CD4-positive, alpha-beta T cell treated with Interleukin-12 subunit alpha and Interleukin-12 subunit beta, for 1 hour (primary cell): ENCODE measurements at regions not wholly inside any gene's neighbourhood (a gene's known extent, or its start where the extent isn't known, plus 50 kb on each side); places are given as distances from the start of the nearest gene placed in this dataset.
"Not testable (repeated sequence)": the region's sequence is repeated elsewhere in the genome, so short reads cannot be mapped to it uniquely, and the experiment has no call there.

Experiments
- DNase-seq: peaks from one replicate; pipeline ENCODE4 v3.0.0-alpha.2; 2020

DNA sequence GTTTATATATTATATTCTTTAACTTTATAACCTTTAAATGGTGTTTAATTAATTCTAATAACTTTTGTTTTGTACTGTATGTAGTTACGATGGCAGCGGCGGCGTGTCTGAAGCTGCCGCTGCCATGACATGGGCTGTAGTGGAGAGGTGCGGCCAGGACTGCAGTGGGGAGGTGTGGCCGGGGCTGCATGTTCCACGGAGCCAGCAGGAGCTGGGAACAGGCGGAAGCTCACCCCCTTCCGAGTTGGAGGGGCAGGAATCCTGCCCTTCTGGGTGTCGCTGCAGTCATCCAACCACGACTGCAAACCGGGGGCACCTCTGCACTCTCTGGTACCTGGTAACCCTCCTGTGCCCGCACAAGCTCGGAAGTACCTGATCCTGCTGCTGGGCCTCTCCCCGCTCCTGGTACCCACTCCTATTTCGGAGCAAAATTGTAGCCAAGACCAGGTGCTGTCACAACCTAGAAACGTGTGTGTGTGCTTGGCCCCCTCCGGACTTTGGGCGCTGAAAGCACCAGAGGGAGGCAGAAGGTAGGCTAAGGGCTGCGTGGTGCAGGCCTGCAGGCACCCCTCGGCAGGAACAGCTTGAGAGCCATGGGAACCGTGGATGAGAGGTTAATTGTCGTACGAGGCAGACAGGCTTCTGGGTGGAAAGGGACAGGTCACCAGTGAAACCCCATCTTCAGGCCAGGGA is 1329.7 kb upstream of the SLC39A10 start:
- DNase-seq = no peak

DNA sequence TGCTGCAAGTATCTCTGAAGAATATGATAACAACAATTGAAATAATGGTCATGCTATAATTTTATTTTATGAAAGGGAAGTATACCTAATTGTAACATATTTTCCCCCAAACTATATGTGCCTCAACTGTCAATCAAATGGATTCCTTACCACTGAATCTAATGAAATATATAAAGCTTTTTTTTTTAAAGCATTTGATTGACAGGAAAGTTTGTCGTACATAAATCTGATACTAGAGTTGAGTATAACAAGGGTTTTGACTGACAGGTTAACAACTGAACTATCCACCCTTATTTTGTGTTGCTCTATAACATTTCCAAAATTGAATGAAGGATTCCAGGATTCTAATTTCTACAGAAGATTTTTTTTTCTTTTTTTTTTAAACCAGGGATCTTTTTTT is 1333.3 kb upstream of the SLC39A10 start:
- no peak for DNase-seq

DNA sequence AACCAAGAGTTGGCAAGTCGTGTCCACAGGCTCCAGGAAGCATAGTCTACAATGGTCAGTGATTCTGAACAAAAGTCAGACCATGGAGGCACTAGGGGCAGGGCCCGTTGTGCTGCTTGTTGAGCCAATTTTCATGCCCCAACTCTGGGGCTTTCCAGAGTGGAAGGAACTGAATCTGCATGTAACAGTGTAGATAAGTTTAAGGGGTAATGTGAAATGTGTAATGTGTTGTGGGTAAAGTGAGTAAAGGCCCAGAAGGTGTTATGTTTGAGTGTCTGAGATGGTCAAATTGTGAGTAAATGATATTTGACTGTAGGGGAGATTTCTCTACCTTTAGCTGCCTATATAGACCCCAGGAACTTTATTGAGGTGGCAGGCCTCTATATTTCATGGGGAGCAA is 1336.5 kb upstream of the SLC39A10 start:
- DNase-seq = no peak

DNA sequence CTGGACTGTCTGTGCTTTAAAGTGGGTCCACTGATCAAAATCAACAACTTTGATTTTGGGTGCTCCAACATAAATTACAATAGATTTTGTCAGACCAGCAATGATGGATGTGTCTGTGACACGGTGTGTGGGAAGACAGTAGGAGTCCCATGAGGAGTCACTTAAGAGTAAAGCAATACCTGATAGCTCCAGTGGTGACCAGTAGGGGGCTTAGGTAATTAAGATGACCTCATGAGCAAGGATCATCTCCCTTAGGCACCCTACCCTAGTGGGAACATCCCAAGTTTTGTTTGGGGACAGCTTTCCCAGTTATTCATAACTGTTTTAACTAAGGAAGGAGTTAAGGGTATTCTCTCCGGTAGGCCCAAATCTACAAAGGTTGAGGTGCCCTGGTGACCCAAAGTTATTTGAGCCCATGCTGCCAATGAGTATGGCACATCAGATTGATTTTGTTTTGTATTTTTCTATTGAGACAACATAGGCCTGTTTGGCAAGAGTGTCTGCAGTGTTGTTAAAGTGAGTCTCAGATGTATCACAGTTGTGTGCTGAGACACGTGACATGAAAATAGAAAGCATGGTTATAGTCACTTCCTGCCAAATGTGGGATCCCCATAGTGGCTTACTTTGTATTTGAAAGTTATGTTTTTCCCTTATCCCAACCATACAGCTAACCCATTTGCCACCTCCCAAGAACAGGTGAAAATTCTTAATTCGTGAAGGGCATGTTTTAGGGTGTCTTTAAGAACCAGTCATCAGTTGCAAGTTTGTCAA is 1337.6 kb upstream of the SLC39A10 start:
- DNase-seq = no peak

DNA sequence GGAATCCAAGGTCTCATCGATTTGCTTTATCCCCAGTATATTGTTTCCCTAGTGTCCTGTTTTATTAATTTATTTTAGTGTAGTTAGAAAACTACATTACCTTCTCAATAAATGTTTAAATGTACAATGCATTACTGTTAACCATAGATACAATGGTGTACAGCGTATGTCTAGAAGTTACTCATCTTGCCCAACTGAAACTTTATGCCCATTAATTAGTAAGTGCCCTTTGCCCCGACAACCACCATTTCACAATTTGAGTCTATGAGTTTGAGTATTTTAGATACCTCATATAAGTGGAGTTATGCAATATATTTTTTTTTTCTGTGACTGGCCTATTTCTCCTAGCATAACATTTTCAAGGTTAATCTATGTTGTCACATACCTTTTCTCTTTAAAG is 1343.0 kb upstream of the SLC39A10 start:
- DNase-seq = no peak

DNA sequence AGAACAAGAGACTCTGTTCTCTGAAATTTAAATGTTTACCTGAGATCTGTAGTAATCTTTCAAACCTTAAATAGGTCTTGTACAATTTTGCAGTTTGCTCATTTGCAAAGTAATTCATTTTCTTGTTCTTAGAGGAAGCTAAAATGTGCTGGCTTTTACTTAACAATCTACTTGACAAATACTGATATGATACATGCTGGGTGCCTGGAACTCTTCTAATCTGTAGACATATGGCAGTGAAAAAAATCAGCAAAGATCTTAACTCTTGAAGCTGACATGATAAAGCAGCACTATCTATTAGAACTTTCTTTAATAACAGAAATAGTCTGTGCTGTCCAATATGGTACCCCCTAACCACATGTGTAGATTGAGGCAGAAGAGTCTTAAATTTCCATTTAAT is 1352.8 kb upstream of the SLC39A10 start:
- no peak for DNase-seq

DNA sequence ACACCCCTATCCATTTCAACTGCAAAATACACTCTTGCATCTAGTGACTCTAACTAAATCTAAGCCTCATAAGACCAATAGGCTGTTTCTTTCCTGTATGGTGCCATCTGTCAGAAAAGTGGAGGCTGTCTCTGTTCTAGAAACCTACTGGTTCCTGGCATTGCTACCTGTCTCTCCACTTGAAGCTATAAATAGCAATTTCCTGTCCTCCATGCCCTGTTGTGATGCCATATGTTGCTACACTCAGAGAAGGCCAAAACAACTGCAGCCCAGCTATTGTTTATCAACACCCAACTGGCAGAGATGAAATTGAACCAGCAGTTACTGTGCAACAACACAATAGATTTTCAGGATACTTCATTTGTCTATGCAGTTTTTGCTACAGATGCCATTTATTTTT is 1355.1 kb upstream of the SLC39A10 start:
- DNase-seq = no peak

DNA sequence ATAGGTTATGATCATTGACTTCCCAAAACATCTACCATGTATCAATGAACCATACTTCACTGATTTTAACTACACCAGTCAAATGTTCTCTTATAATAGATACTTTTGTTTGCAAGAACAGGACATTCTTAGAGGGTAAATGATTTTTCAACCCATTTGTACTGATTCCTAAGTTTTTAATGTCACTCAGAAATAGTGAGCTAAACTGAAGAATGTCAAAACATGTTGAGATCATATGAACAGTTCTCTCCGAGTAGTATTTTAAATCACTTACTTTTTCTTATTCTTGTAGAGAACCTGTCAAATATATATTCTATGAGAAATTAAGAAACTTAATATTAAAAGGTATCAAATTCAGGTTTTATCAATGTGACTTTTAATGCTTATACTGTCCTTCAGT is 1362.9 kb upstream of the SLC39A10 start:
- no peak for DNase-seq

DNA sequence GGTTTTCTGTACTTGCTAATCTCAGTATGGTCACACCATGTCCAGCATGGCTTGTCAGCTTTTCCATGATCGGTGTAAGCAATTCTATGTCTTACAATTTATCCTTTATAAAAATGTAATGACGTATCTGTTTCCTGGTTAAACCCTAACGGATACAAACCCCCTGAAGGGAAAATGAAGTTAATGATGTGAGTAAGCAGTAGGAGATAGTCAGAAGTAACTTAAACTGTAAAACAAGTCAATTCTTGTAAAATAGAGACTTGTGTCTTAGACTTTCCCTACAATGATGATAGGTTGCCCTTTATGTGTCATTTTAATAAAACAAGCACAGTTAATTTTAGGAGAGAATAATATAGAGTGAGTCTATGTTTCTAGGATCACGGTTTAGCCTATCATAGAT is 1365.9 kb upstream of the SLC39A10 start:
- no peak for DNase-seq

DNA sequence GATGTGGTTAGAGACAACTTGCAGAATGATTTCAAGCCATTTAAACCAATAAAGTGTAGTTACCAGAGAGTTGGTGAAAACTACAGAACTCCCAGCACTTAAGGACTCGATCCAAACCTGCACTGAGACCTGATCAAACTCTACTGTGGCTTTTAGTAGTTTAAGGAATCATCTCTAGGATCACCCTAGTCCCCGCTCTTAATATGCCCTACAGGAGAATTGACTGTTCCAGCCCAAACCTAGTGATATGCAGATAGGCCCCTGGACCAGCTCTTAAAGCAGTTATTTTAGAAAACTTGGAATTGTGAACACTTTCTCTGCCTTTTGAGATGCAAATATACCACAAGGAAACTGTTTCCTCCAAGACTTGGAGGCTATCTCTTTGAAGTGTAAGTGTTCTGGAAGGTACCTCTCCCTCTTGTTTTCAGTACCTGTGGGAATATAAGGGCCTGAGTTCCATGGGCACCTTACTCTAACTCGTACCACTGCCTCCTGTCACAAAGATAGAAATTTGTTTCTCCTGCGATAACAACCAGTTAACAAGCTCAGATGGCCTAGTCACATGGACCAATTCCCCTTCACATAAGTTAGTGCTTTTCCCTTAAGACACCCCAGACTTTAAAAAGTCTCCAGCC is 1367.2 kb upstream of the SLC39A10 start:
- DNase-seq = no peak

DNA sequence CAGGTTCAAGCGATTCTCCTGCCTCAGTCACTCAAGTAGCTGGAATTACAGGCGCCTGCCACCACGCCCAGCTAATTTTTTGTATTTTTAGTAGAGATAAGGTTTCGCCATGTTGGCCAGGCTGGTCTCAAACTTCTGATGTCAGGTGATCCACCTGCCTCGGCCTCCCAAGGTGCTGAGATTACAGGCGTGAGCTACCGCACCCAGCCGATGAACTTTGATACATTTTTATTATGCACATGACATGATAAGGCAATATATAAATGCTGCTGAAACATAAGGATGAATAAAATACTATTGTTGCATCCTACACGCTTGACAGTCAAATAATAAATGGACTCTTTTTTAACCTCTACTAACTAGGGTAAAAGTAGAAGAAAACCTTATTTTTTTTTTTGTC is 1380.4 kb upstream of the SLC39A10 start:
- not testable (repeated sequence) for DNase-seq

DNA sequence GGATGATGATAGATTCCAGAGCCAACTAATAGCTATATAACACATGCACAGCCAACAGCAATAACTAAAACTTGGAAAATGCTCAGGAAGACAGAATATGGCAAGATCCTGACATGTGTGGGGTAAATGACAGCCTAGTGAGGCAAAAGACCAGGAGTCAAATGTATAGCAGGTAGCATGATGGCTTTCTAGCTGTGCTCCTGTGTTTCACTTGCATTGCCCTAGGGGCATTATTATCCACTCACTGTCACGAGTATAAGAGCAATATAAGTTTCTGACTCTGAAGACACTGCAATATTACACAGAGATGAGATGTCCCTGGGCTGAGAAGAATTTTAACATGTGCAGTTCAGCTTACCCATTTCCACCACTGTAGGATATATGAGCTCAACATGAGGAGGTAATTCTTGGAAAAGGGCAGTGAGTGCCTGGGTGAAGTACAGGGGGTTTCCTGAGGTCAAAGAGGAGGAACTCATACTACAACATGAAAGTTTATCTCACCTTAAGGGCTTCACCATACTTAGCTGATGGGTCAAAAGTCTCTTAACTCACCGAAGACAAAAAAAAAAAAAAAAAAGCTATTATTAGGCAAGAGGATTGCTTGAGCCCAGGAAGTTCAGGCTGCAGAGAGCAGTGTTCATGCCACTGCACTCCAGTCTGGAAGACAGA is 1385.6 kb upstream of the SLC39A10 start:
- DNase-seq = no peak

DNA sequence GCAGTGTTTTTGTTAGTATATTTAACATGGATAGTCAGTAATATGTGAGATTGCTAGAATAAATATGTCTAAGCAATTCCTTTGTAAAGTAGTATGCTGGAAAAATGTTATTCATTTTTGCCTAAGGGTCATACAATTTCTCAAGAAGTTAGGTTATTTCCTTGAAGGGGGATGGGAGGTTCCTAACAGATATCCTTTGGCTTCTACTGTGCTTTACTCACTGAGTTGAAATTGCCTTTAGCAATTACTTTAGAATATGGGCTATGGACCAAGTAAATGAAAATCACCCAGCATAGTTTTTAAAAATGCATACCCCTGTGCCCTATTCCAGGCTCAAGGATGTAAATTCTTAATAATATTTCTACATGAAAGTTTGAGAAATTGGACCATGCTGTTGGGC is 1386.4 kb upstream of the SLC39A10 start:
- no peak for DNase-seq

DNA sequence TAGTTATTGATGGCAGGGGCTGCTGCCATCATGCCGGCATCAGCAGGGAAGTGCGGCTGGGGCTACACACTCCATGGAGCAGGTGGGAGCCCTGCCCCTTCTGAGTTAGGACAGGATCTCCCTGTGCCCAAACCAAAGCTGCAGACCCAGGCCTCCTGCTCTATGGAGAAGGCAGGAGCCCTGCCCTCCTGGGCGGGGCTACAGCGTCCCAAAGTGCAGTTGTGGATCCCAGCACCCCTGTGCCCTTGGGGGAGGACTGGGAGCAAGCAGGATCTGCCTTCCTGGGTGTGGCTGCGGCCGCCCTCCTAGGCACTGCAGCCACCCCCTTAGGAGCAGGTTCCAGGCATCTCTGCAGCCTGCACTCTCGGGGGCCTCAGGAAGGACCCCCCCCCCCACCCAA is 1392.4 kb upstream of the SLC39A10 start:
- no peak for DNase-seq

DNA sequence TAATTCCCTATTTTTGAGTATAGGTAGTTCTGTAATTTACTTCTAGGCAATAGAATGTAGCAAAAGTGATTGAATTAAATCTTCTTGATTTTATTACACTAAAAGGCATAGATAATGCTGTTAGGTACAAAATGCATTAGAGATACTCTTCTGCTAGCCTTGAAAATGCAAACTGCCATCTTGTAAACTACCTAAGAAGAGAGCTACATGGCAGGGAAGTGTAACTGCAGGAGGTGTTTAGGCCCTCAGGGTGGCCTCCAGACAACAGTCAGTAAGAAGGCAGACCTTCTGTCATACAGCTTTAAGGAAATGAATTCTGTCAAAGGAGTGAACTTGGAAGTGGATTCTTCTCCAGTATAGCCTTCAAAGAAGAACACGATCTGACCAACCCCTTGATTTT is 1396.8 kb upstream of the SLC39A10 start:
- no peak for DNase-seq

DNA sequence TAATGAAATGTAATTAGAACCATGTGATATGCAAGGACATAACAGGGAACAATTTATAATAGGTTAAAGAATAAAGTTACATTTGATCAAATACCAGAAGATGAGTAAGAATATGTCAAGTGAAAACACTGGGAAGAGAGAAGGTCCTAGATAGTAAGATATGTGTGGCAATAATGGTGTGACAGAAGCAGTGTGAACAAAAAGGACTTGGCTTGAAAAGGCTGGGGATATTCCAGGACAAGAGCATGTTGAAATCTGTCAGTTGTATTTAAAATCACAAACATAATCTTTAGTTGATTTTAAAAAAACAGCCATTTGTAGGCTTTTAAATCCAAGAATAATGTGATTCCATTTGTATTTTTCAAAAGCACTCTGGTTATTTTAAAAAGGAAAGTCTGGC is 1399.9 kb upstream of the SLC39A10 start:
- no peak for DNase-seq

DNA sequence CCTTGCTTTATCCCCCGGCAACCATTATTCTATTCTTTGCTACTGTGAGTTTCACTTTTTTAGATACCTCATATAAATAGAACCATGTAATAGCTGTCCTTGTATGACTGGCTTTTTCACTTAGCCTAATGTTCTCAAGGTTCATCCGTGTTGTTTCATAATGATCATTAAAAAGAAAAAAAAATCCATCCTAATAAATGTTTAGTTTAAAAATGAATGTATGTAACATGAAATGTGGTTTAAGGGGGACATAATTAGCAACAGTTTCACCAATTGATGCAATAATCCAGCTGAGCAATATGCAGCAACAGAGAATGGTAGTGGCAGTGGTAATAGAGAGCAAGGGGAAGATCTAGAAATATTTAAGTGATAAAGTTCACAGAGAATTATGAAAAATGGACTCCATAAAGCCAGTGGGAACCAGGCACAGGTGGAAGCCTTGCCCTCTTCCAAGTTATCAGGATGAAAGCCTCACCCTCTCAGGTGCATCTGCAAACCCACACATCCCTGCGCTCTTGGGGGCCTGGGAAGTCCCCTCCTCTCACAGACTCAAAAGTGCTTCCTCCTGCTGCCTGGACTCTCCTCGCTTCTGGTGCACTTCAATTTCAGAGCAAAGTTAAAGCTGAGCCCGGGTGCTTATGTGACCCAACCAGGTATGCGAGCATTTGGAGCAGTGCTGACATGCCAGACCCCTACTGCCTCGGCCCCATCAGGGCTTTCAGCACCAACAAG is 1403.3 kb upstream of the SLC39A10 start:
- no peak for DNase-seq

DNA sequence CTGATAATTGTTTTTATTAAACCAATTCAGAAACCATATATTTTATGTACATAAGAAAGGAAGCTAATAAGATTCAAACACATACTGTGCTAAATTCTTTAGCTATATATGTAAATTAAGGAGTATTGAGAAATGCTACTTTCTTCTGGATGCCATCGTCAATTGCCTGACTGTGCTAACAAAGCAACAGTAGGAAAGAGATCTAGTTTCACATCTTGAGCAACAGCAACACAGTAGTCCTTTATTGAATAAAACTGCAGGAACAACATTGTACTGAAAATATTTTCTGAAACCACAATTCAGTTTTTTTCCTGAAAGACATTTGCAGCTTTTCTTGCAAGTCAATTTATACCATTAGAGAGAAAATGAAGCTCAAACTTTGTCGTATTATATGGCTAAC is 1404.9 kb upstream of the SLC39A10 start:
- no peak for DNase-seq

DNA sequence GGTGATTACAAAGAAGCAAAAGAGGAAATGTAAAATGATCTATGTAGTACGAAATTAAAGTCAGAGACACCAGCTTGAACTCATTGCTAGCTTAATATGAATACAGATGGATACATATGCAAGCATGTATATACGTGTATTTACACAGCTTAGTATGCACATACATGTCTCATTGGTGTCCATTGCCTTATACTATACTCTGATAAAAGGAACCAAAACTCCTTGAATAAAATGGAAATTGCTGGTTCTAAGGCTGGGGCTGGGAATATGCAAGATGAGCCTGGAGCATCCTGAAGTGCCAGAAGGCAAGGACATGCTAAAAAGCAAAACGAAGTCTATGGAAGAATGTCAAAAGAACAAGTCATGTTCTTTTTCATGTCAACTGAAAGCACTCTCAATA is 1424.4 kb upstream of the SLC39A10 start:
- no peak for DNase-seq

DNA sequence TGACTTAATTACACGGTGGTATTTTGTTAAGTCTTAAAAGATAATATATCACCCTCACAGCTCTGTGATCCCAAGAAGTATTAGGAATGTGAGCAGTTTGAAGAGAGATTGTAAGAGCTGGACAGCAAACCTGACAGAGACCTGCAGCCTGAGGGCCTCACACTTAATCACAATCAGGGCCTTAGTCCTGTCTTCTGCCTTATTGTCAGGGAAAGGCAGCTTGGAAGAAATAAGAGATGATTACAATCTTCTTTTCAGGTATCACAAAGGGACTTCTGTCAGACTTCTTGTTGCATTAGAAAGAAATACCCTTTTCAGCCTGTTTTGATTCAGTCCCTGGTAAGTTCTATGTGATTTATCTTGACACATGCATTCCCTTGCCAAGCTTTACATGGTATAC is 1433.8 kb upstream of the SLC39A10 start:
- DNase-seq = no peak

DNA sequence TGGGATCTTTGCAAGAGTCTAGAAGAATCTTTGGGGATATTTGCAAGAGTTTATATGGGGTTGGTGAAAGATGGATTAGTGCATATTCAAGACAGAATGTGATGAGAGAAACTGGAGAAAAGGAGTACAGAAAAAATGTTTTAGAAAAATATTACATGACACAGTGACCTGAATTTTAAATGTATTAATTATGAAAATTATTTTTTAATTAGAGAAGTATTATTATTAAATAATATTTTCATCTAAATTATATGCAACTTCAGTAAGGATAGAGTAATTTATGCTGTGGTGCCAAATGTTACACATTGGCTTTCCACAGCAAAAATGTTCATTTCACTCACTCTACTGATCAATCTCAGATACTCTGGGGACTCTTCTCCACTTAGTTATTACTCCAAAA is 1442.8 kb upstream of the SLC39A10 start:
- no peak for DNase-seq

DNA sequence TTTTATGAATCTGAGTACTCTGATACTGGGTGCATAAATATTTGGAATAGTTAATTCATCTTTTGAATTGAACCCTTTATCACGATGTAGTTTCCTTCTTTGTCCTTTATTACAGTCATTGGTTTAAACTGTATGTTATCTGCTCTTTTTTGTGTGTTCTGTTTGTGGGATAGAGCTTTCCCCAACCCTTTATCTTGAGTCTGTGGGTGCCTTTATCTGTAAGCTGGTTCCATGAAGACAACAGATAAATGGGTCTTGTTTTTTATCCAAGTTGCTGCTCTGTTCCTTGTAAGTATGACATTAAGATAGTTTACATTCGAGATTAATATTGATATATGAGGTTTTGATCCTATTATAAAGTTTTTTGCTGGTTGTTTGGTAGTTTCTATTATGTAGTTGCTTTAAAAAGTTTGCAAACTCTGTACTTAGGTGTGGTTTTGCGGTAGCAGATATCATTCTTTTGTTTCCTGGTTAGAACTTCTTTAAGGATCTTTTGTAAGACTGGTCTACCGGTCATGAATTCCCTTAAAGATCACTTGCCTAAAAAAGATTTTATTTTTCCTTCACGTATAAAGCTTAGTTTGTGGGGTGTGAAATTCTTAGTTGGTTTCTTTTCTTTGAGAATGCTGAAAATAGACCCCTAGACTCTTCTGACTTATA is 1451.3 kb upstream of the SLC39A10 start:
- DNase-seq = no peak

DNA sequence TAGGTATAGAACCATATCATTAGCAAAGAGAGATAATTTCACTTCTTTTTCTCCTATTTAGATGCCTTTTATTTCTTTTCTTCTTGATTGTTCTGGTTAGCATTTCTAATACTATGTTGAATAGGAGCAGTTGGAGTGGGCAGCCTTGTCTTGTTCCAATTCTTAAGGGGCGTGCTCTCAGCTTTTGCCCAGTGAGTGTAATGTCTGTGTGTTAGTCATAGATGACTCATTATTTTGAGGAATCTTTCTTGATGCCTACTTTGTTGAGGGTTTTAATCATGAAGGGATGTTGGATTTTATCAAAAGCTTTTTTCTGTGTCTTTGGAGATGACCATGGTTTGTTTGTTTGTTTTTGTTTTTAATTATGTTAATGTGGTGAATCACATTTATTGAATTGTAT is 1453.1 kb upstream of the SLC39A10 start:
- no peak for DNase-seq
